SK-N-SH (cell line): ENCODE measurements at regions not wholly inside any gene's neighbourhood (a gene's known extent, or its start where the extent isn't known, plus 50 kb on each side); places are given as distances from the start of the nearest gene placed in this dataset.

ENCODE experiments used
- CTCF ChIA-PET: fragments of 300-600, 350-600 bp; formaldehyde crosslinking; extraction: SDS; loops from one replicate; lab custom pipeline; 2021; lab: Yijun Ruan, JAX
- POLR2A ChIA-PET: fragments of 350-600 bp; sonication (Branson Sonifier 250); formaldehyde crosslinking; extraction: SDS; loops from one replicate; lab custom pipeline; 2020; ENCODE audit warnings: antibody characterized with exemption, inconsistent platforms; lab: Yijun Ruan, JAX
- DNase-seq: peaks from one replicate; pipeline ENCODE4 v3.0.0; 2012
- H2AFZ ChIP-seq: fragments of 200-600 bp; sonication (generic); 2 replicates; pipeline ENCODE4 v1.8.1; 2016; ENCODE audit warnings: antibody characterized with exemption, mild to moderate bottlenecking, low read depth
- H3F3A ChIP-seq: fragments of 200-600 bp; sonication (generic); replicated peaks from 2 replicates; pipeline ENCODE3; 2016; ENCODE audit warnings: antibody characterized with exemption, mild to moderate bottlenecking; ENCODE audit not compliant: insufficient read depth
- H3K27ac ChIP-seq, 2 experiments: fragments of 200-500 bp in 1 of 2; fragments of 200-600 bp in 1 of 2; sonication (Bioruptor generic) in 1 of 2; sonication (generic), shearing (Covaris generic) in 1 of 2; 2 replicates each; pipeline versions ENCODE4 v1.5.1 to v1.6.1; 2014 to 2016; ENCODE audit warnings: low read depth in 2 of 2, inconsistent platforms in 1 of 2, low read length in 1 of 2, mild to moderate bottlenecking in 1 of 2, mixed read lengths in 1 of 2
- H3K27me3 ChIP-seq: fragments of 200-600 bp; sonication (generic), shearing (Covaris generic); 2 replicates; pipeline ENCODE4 v1.6.1; 2016; ENCODE audit warnings: mixed run types; ENCODE audit not compliant: insufficient read depth
- H3K36me3 ChIP-seq, 2 experiments: fragments of 200-500 bp in 1 of 2; fragments of 200-600 bp in 1 of 2; sonication (Bioruptor generic) in 1 of 2; sonication (generic) in 1 of 2; replicated peaks in 1 of 2; 2 replicates each; pipeline versions ENCODE3 to v1.5.1; 2014 to 2016; ENCODE audit warnings: low read length in 1 of 2, mild to moderate bottlenecking in 1 of 2; ENCODE audit not compliant: insufficient read depth in 2 of 2, control insufficient read depth in 1 of 2
- H3K4me1 ChIP-seq, 2 experiments: fragments of 200-500 bp in 1 of 2; fragments of 200-600 bp in 1 of 2; sonication (Bioruptor generic) in 1 of 2; sonication (generic), shearing (Covaris generic) in 1 of 2; 2 replicates each; pipeline versions ENCODE4 v1.5.1 to v1.6.1; 2014 to 2016; ENCODE audit warnings: low read depth in 1 of 2, low read length in 1 of 2, mixed run types in 1 of 2; ENCODE audit not compliant: insufficient read depth in 2 of 2, control insufficient read depth in 1 of 2
- H3K4me2 ChIP-seq: fragments of 200-600 bp; sonication (generic), shearing (Covaris generic); 2 replicates; pipeline ENCODE4 v1.6.1; 2017; ENCODE audit warnings: mixed run types
- H3K4me3 ChIP-seq, 2 experiments: fragments of 200-500 bp in 1 of 2; fragments of 200-600 bp in 1 of 2; sonication (Bioruptor generic) in 1 of 2; sonication (generic), shearing (Covaris generic) in 1 of 2; 2 replicates each; pipeline versions ENCODE4 v1.5.1 to v1.8.1; 2014 to 2016; ENCODE audit warnings: low read depth in 2 of 2, inconsistent platforms in 1 of 2, low read length in 1 of 2, mild to moderate bottlenecking in 1 of 2, mixed read lengths in 1 of 2, moderate library complexity in 1 of 2
- H3K79me2 ChIP-seq: fragments of 200-600 bp; sonication (generic); 2 replicates; pipeline ENCODE4 v1.8.1; 2017; ENCODE audit warnings: mild to moderate bottlenecking; ENCODE audit not compliant: insufficient read depth
- H3K9ac ChIP-seq: fragments of 200-600 bp; sonication (generic); 2 replicates; pipeline ENCODE4 v1.6.1; 2017; ENCODE audit warnings: mixed run types
- H3K9me2 ChIP-seq: fragments of 200-600 bp; sonication (generic); 2 replicates; pipeline ENCODE4 v1.6.1; 2017; ENCODE audit warnings: mixed run types
- H3K9me3 ChIP-seq: fragments of 200-600 bp; sonication (generic); 2 replicates; pipeline ENCODE4 v1.6.1; 2017; ENCODE audit warnings: mixed run types, mild to moderate bottlenecking, moderate library complexity
- H4K20me1 ChIP-seq: fragments of 200-600 bp; sonication (generic); 2 replicates; pipeline ENCODE4 v1.6.1; 2017; ENCODE audit warnings: mild to moderate bottlenecking, mixed run types; ENCODE audit not compliant: insufficient read depth
- EP300 ChIP-seq, 2 experiments: IDR thresholded peaks; 2 replicates each; pipeline versions ENCODE4 v1.4.0 to v1.6.1; 2012; ENCODE audit warnings: borderline replicate concordance in 1 of 2, low read depth in 1 of 2, low read length in 1 of 2
- EZH2phosphoT487 ChIP-seq: fragments of 200-600 bp; sonication (generic); IDR thresholded peaks from 2 replicates; pipeline ENCODE4 v1.6.1; 2017; ENCODE audit warnings: low read depth, mixed run types, mild to moderate bottlenecking, antibody characterized with exemption, moderate library complexity, borderline replicate concordance
- FOSL2 ChIP-seq: IDR thresholded peaks from 2 replicates; pipeline ENCODE4 v1.4.0; 2012; ENCODE audit warnings: low read depth, mild to moderate bottlenecking, moderate library complexity, borderline replicate concordance
- FOXJ3 ChIP-seq: sonication (generic); formaldehyde crosslinking; IDR thresholded peaks from 2 replicates; pipeline ENCODE4 v1.5.1; 2020; ENCODE audit warnings: mild to moderate bottlenecking, missing genetic modification reagents
- FOXM1 ChIP-seq: IDR thresholded peaks from 2 replicates; pipeline ENCODE4 v1.4.0; 2012; ENCODE audit warnings: low read depth, mild to moderate bottlenecking
- GATA2 ChIP-seq: sonication (generic); formaldehyde crosslinking; IDR thresholded peaks from 2 replicates; pipeline ENCODE4 v1.5.0; 2020; ENCODE audit warnings: mild to moderate bottlenecking, missing genetic modification reagents
- IRF3 ChIP-seq: fragments of 150-350 bp; IDR thresholded peaks from 2 replicates; pipeline ENCODE4 v1.6.1; 2016; ENCODE audit warnings: mild to moderate bottlenecking, low read depth, low read length
- MEF2A ChIP-seq: IDR thresholded peaks from 2 replicates; pipeline ENCODE4 v1.4.0; 2012; ENCODE audit warnings: low read depth, borderline replicate concordance
- NRF1 ChIP-seq: IDR thresholded peaks from 2 replicates; pipeline ENCODE4 v1.6.1; 2012; ENCODE audit warnings: low read depth, mild to moderate bottlenecking, low read length
- PBX3 ChIP-seq: IDR thresholded peaks from 2 replicates; pipeline ENCODE4; 2012
- POLR2AphosphoS5 ChIP-seq: IDR thresholded peaks from 2 replicates; pipeline ENCODE4 v1.6.1; 2012; ENCODE audit warnings: low read depth, low read length
- RFX5 ChIP-seq: IDR thresholded peaks from 2 replicates; pipeline ENCODE4 v1.6.1; 2012; ENCODE audit warnings: mild to moderate bottlenecking, improper control_type of control experiment, low read length
- SIN3A ChIP-seq: IDR thresholded peaks from 2 replicates; pipeline ENCODE4 v1.6.1; 2012; ENCODE audit warnings: low read depth, mild to moderate bottlenecking, low read length, moderate library complexity, borderline replicate concordance
- TCF12 ChIP-seq: IDR thresholded peaks from 2 replicates; pipeline ENCODE4 v1.4.0; 2012
- USF2 ChIP-seq: fragments of 150-350 bp; IDR thresholded peaks from 2 replicates; pipeline ENCODE4 v1.6.1; 2017; ENCODE audit warnings: antibody characterized with exemption, low read length, low read depth, borderline replicate concordance
- ZBTB33 ChIP-seq: IDR thresholded peaks from 2 replicates; pipeline ENCODE4 v1.4.0; 2012; ENCODE audit warnings: low read depth, borderline replicate concordance
- WGBS: methylation state at CpG from one replicate; pipeline ENCODE4 v1.1.6; 2017; ENCODE audit warnings: low lambda C conversion rate; 5-methylcytosine and 5-hydroxymethylcytosine counted together

- TF ChIP-seq EP300 (IDR thresholded peaks at IDR 0.05; ENCODE audit: borderline replicate concordance in 1 of 2, low read depth in 1 of 2, low read length in 1 of 2): no peak
- TF ChIP-seq, all 33 proteins: peak for 0
Observed at GRCh38 chr12:18849080-18849479, 111.2 kb downstream of the CAPZA3 start (continued).

DNA sequence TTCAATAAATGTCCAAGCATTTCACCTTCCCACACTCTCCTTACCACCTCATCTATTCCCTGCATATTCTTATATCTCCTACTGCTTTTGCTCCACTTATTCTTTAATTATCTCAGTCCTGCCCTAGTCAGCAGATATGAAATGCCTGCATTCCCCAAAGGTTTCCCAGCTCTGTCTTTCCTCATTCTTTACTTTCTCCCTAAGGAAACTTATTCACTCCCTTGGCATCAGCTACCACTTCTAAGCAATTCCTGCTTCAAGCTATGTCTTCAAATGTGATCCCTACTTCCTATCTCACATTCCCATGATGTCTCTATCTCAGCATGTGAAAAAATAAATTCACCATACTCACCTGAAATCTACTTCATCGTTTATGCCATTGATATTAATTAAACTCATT, 111.8 kb downstream of the CAPZA3 start:
- no peaks in the 10 kb centered on the region for H3K79me2 ChIP-seq
- no peaks in the 10 kb centered on the region for H3K27me3 ChIP-seq
- no peak overlapping the region for H3K4me2 ChIP-seq
- no peak overlapping the region for H3K9ac ChIP-seq
- POLR2A ChIA-PET: no interaction called here
- WGBS: 29% methylated on average over 1 of the region's 1 CpG
- no peak for DNase-seq
- no peaks in the 10 kb centered on the region for H3K9me2 ChIP-seq
- no peaks in the 10 kb centered on the region for H3F3A ChIP-seq
- CTCF ChIA-PET: no interaction called here
- H3K36me3 ChIP-seq: no peaks in the 10 kb centered on the region
- TF ChIP-seq ZBTB33: no peak
- TF ChIP-seq GATA2 (CRISPR knock-in tag): no peak
- TF ChIP-seq MEF2A: no peak
- TF ChIP-seq POLR2AphosphoS5: no peak
- no peak overlapping the region for H3K4me3 ChIP-seq
- H2AFZ ChIP-seq: no peak overlapping the region
- no peaks in the 10 kb centered on the region for H3K9me3 ChIP-seq
- no peaks in the 10 kb centered on the region for H4K20me1 ChIP-seq
- H3K27ac ChIP-seq: no peak overlapping the region
- no peaks in the 10 kb centered on the region for H3K4me1 ChIP-seq

- ChIA-PET CTCF (no interaction called here), POLR2A (no interaction called here)
- no peak overlapping the region for H3K4me3 ChIP-seq
- H3K79me2 ChIP-seq: no peaks in the 10 kb centered on the region
- no peaks in the 10 kb centered on the region for H4K20me1 ChIP-seq
- H3F3A ChIP-seq: no peaks in the 10 kb centered on the region
- no peaks in the 10 kb centered on the region for H3K36me3 ChIP-seq
- H3K9ac ChIP-seq: no peak overlapping the region
- no peak overlapping the region for H3K27ac ChIP-seq
- TF ChIP-seq EP300 (IDR thresholded peaks at IDR 0.05; ENCODE audit: borderline replicate concordance in 1 of 2, low read depth in 1 of 2, low read length in 1 of 2): no peak
- TF ChIP-seq, all 33 proteins: peak for 0
- H3K9me3 ChIP-seq: no peaks in the 10 kb centered on the region
- H3K4me1 ChIP-seq: no peaks in the 10 kb centered on the region
- DNase-seq: no peak
- no peaks in the 10 kb centered on the region for H3K9me2 ChIP-seq
- no peak overlapping the region for H3K4me2 ChIP-seq
- no peaks in the 10 kb centered on the region for H3K27me3 ChIP-seq
- H2AFZ ChIP-seq: no peak overlapping the region
- 53% methylated on average over 1 of the region's 1 CpG for WGBS
Observed at GRCh38 chr12:18850752-18851151, 112.8 kb downstream of the CAPZA3 start.

GRCh38 chr12:18851271-18851670, 113.4 kb downstream of the CAPZA3 start:
- Histone ChIP-seq H3K27me3 (no peaks in the 10 kb centered on the region), H2AFZ (no peak overlapping the region), H3F3A (no peaks in the 10 kb centered on the region), H3K9me3 (no peaks in the 10 kb centered on the region), H3K4me3 (no peak overlapping the region), H3K36me3 (no peaks in the 10 kb centered on the region), H3K9ac (no peak overlapping the region), H3K4me2 (no peak overlapping the region), H3K9me2 (no peaks in the 10 kb centered on the region), H3K27ac (no peak overlapping the region), H4K20me1 (no peaks in the 10 kb centered on the region), H3K79me2 (no peaks in the 10 kb centered on the region), H3K4me1 (no peaks in the 10 kb centered on the region)
- no peak for DNase-seq
- ChIA-PET POLR2A (no interaction called here), CTCF (no interaction called here)
- 59% methylated on average over 3 of the region's 3 CpGs for WGBS
- TF ChIP-seq SIN3A (no peak), USF2 (no peak), FOXJ3 (CRISPR knock-in tag) (no peak), EZH2phosphoT487 (no peak), TCF12 (no peak), NRF1 (no peak), RFX5 (no peak), IRF3 (no peak), FOXM1 (no peak), PBX3 (no peak), FOSL2 (no peak)
